ENCODE measurements at regions not wholly inside any gene's neighbourhood (a gene's known extent, or its start where the extent isn't known, plus 50 kb on each side); places are given as distances from the start of the nearest gene placed in this dataset.

- no peak for DNase-seq
These were observed 89.4 kb upstream of the RGMA start for GRCh38 chr15:93178371-93178770.

- DNase-seq: no peak
These were observed 87.1 kb upstream of the RGMA start for GRCh38 chr15:93176065-93176464.

GRCh38 chr15:93174836-93175235 lies 85.8 kb upstream of the RGMA start:
- no peak for DNase-seq

GRCh38 chr15:93173369-93173768 lies 84.4 kb upstream of the RGMA start:
- DNase-seq: no peak

GRCh38 chr15:93171476-93171875 lies 82.5 kb upstream of the RGMA start:
- no peak for DNase-seq

- no peak for DNase-seq
These were observed 81.3 kb upstream of the RGMA start for GRCh38 chr15:93170329-93170728.

- DNase-seq: no peak
These were observed 79.9 kb upstream of the RGMA start for GRCh38 chr15:93168910-93169309.

GRCh38 chr15:93167291-93167690 lies 78.3 kb upstream of the RGMA start:
- DNase-seq: no peak

- DNase-seq: no peak
These were observed 77.7 kb upstream of the RGMA start for GRCh38 chr15:93166675-93167074.

GRCh38 chr15:93165734-93166470 lies 76.9 kb upstream of the RGMA start:
- DNase-seq: no peak

- no peak for DNase-seq
These were observed 75.4 kb upstream of the RGMA start for GRCh38 chr15:93164409-93164808.

- DNase-seq: no peak
These were observed 73.5 kb upstream of the RGMA start for GRCh38 chr15:93162560-93162959.

GRCh38 chr15:93159930-93160329 lies 70.9 kb upstream of the RGMA start:
- no peak for DNase-seq

GRCh38 chr15:93158097-93158900 lies 69.3 kb upstream of the RGMA start:
- DNase-seq: no peak

- DNase-seq: no peak
These were observed 65.7 kb upstream of the RGMA start for GRCh38 chr15:93154666-93155065.

GRCh38 chr15:93152951-93153350 lies 63.9 kb upstream of the RGMA start:
- no peak for DNase-seq

GRCh38 chr15:93152360-93152759 lies 63.3 kb upstream of the RGMA start:
- DNase-seq: no peak

- no peak for DNase-seq
These were observed 62.2 kb upstream of the RGMA start for GRCh38 chr15:93150910-93151881.

- DNase-seq: no peak
These were observed 57.6 kb upstream of the RGMA start for GRCh38 chr15:93146601-93147000.

- no peak for DNase-seq
These were observed 57.2 kb upstream of the RGMA start for GRCh38 chr15:93146196-93146595.

GRCh38 chr15:93144463-93145236 lies 55.6 kb upstream of the RGMA start:
- DNase-seq: no peak

- no peak for DNase-seq
These were observed 54.2 kb upstream of the RGMA start for GRCh38 chr15:93143186-93143585.
